NOMO-1 treated with DMSO at 0.1 percent for 48 hours (cell line): ENCODE measurements at regions not wholly inside any gene's neighbourhood (a gene's known extent, or its start where the extent isn't known, plus 50 kb on each side); places are given as distances from the start of the nearest gene placed in this dataset.
A peak's percentile ranks its signal among the peaks of the same experiment; 100 is the strongest.
"Not testable (repeated sequence)": the region's sequence is repeated elsewhere in the genome, so short reads cannot be mapped to it uniquely, and the experiment has no call there.

Experiments used
- DNase-seq: peaks from one replicate; lab custom pipeline; 2025; ENCODE audit not compliant: unreplicated experiment; lab: John Stamatoyannopoulos, UW

DNA sequence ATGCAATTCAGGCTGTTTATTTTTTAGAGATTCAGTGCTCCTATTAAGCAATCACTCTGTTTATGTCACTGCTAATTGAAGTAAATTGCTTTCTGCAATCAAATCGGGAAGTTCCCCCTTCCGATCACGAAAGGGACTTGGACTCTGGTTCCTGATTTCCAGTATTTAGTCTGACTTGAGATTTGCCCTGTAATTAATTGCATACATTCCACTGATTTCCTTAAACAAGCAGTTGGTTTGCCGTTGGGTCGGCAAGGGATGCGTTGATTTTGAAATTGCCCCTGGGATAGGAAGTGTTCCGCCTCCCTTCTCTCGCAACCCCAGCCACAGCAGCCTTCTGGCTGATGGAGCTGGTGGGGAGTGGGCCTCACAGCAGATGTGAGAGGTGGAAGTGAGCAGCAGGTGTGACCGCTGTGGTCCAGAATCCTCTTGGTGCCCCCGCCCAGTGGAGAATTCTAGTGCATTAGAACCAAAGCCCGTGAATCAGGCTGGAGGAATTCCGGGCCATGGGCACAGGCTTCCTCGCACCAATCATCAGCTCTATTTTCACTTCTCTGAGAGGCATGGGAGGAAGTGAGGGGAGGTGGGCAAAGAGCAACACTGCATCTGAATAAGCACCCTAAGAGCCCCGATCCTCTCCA is 102.5 kb downstream of the SPRY4 start:
- peak; percentile 77 for DNase-seq

GRCh38 chr5:142221091-142221860 is 103.5 kb downstream of the SPRY4 start:
- DNase-seq: no peak

DNA sequence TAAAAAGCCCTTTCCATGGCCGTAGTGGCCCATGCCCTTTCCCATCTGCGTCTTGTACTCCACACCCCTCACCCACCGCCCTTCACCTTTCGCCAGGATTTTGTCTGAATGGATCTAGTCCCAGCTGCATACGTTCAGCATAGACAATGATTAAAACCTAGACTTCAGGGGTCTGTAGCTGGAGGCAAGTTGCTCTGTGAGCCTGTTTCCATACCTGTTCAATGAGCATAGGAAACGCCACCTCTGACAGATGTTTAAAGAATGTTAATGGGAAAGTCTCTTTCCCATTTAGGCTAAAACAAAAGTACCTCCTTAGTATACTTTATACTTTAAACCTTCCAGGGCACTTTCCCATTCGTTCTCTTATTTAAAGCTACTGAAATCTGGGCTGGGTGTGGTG is 105.7 kb downstream of the SPRY4 start:
- DNase-seq: no peak

GRCh38 chr5:142216931-142217330 is 107.9 kb downstream of the SPRY4 start:
- no peak for DNase-seq

- DNase-seq: no peak
Measured at GRCh38 chr5:142215915-142216681, 107.5 kb downstream of the NDFIP1 start.

- DNase-seq: no peak
Measured at GRCh38 chr5:142213077-142213476, 104.5 kb downstream of the NDFIP1 start.

GRCh38 chr5:142211918-142212317 is 103.3 kb downstream of the NDFIP1 start:
- DNase-seq: no peak

DNA sequence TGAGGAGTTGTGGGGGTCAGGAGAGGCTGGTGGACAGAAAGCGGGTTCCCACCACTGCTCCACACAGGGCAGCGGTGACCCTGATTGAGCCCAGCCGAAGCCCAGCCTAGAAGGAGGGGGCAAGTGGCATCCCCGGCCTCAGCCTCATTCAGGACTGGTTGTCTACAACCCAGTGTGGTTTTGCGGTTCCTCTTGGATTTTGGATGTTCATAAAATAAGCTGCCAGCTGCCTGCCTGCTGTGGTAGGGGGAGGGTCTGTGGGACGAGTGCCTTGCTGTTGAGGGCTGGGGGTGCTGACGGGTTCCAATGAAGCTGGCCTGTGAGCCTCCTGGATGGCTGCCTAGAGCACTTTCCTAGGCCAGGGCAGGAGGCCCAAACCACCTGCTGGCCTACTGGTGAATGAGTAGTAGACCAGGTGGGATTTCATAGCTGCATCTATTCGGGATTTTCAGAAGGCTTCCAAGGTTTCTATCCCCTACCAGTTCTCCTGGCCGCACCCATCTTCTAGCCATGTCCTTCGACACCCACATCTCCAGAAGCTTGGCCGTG is 102.4 kb downstream of the NDFIP1 start:
- DNase-seq: no peak

GRCh38 chr5:142210011-142210410 is 101.4 kb downstream of the NDFIP1 start:
- no peak for DNase-seq

- no peak for DNase-seq
Measured at GRCh38 chr5:142208777-142209312, 100.3 kb downstream of the NDFIP1 start.

GRCh38 chr5:142208244-142208643 is 99.7 kb downstream of the NDFIP1 start:
- not testable (repeated sequence) for DNase-seq

DNA sequence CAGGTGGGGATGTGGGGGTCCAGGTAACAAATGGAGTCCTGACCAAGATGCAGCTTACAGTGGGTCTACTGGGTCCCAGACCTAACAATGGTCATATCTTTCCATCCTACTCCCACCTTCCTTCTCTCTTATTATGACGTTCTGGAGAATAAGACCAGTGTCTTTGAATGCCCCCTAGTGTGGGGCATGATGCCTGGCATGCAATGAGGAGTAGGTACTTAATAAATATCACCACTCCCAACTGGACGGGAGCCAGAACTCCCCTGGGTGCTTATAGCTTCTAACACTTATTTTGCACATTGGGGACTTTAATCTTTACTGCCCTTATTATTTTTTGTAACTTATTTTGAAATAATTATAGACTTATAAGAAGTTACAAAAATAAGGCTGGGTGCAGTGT is 98.2 kb downstream of the NDFIP1 start:
- no peak for DNase-seq

DNA sequence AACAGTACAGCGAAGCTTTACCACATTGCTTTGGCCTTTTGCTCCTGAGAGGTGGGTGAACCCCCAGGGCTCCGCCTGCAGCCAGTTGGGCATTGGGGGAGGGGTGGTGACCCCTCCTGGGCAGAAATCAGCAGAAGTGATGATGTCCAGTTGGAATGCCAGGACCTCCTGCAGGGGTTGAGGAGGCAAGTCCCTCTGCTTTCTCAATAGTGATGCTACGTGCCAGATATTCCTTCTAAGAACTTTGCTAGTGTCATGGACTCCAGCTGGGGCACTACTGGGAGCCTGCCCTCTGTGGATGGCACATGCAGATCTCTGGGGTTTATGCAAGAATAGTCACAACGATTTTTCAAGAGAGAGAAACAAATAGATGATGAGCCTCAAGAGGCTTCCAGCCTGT is 95.6 kb downstream of the NDFIP1 start:
- DNase-seq: no peak
